Breast epithelium (tissue), 4 donors: ENCODE measurements at regions not wholly inside any gene's neighbourhood (a gene's known extent, or its start where the extent isn't known, plus 50 kb on each side); places are given as distances from the start of the nearest gene placed in this dataset.

ENCODE experiments used
- DNase-seq, 2 donors: peaks; one replicate each; pipeline ENCODE4 v3.0.0-alpha.2; 2019; ENCODE audit warnings: low spot score in 2 of 2
- H3K27ac ChIP-seq, 2 donors: fragments of 200-600 bp; sonication (generic) in 1 of 2; one replicate each; pipeline ENCODE4 v1.5.1; 2016 to 2019; ENCODE audit warnings: mild to moderate bottlenecking in 1 of 2
- H3K27me3 ChIP-seq, 2 donors: fragments of 200-600 bp; sonication (generic) in 1 of 2; one replicate each; pipeline versions ENCODE4 v1.5.1 to v1.6.0; 2017 to 2019; ENCODE audit warnings: control low read depth in 1 of 2, mild to moderate bottlenecking in 1 of 2
- H3K36me3 ChIP-seq: fragments of 200-600 bp; one replicate; pipeline ENCODE4 v1.5.1; 2019
- H3K4me1 ChIP-seq, 2 donors: fragments of 200-600 bp; sonication (generic); one replicate each; pipeline ENCODE4 v1.5.1; 2016 to 2019; ENCODE audit warnings: control low read depth in 1 of 2
- H3K4me3 ChIP-seq, 3 donors: fragments of 200-600 bp; sonication (generic); 1 replicate in 2 of 3; 2 replicates in 1 of 3; pipeline ENCODE4 v1.5.1; 2016 to 2019; ENCODE audit warnings: mild to moderate bottlenecking in 3 of 3, moderate library complexity in 2 of 3
- H3K9me3 ChIP-seq, 2 donors: fragments of 200-600 bp; sonication (generic) in 1 of 2; one replicate each; pipeline ENCODE4 v1.5.1; 2016 to 2019; ENCODE audit warnings: control low read depth in 1 of 2
- CTCF ChIP-seq, 3 donors: fragments of 450-650 bp; IDR thresholded peaks; one replicate each; pipeline ENCODE4 v1.5.1; 2016 to 2017; ENCODE audit warnings: antibody characterized with exemption in 3 of 3, mild to moderate bottlenecking in 3 of 3, moderate library complexity in 3 of 3
- POLR2A ChIP-seq: fragments of 450-650 bp; IDR thresholded peaks from one replicate; pipeline ENCODE4 v1.6.1; 2016; ENCODE audit warnings: antibody characterized with exemption, mild to moderate bottlenecking, moderate library complexity
- POLR2AphosphoS5 ChIP-seq, 3 donors: sonication (generic); formaldehyde crosslinking; IDR thresholded peaks; one replicate each; pipeline ENCODE4 v1.6.1; 2017; ENCODE audit warnings: antibody characterized with exemption in 3 of 3
- intact Hi-C: fragments of 100-400 bp; cut with DNase I; formaldehyde crosslinking; loops from one replicate; pipeline ENCODE4 v1.15.1; 2023; ENCODE audit warnings: low total_unique reads

GRCh38 chr10:110405380-110405779, 92.3 kb upstream of the DUSP5 start:
- no peak for DNase-seq
- Histone ChIP-seq H3K36me3 (no peaks in the 10 kb centered on the region), H3K4me1 (no peaks in the 10 kb centered on the region), H3K4me3 (no peak overlapping the region), H3K27me3 (no peaks in the 10 kb centered on the region), H3K27ac (no peak overlapping the region), H3K9me3 (no peaks in the 10 kb centered on the region)
- intact Hi-C loops: no loop called here
- no peak for TF ChIP-seq CTCF (IDR thresholded peaks at IDR 0.05)
- TF ChIP-seq POLR2AphosphoS5 (IDR thresholded peaks at IDR 0.05): no peak
- no peak for TF ChIP-seq POLR2A

- Histone ChIP-seq H3K4me3 (no peak overlapping the region), H3K27me3 (no peaks in the 10 kb centered on the region), H3K4me1 (no peaks in the 10 kb centered on the region), H3K9me3 (no peaks in the 10 kb centered on the region), H3K36me3 (no peaks in the 10 kb centered on the region), H3K27ac (peak overlapping the region; percentile 43 to 72)
- intact Hi-C loops: no loop called here
- no peak for DNase-seq
- no peak for TF ChIP-seq POLR2AphosphoS5 (IDR thresholded peaks at IDR 0.05)
- TF ChIP-seq POLR2A: no peak
- no peak for TF ChIP-seq CTCF (IDR thresholded peaks at IDR 0.05)
Observed at GRCh38 chr10:110407301-110408170, 90.2 kb upstream of the DUSP5 start.

- H3K27ac ChIP-seq: peak overlapping the region; percentile 43 to 72
- no peak for TF ChIP-seq POLR2AphosphoS5 (IDR thresholded peaks at IDR 0.05)
- TF ChIP-seq POLR2A: no peak
- no peak for TF ChIP-seq CTCF (IDR thresholded peaks at IDR 0.05)
Observed at GRCh38 chr10:110408203-110408871, 89.4 kb upstream of the DUSP5 start.

GRCh38 chr10:110408943-110409342, 88.8 kb upstream of the DUSP5 start:
- Histone ChIP-seq H3K36me3 (no peaks in the 10 kb centered on the region), H3K9me3 (no peaks in the 10 kb centered on the region), H3K4me3 (no peak overlapping the region), H3K27ac (peak overlapping the region in 1 of 2 donors; percentile 43), H3K27me3 (no peaks in the 10 kb centered on the region), H3K4me1 (no peaks in the 10 kb centered on the region)
- intact Hi-C loops: no loop called here
- no peak for DNase-seq
- no peak for TF ChIP-seq POLR2A
- TF ChIP-seq CTCF (IDR thresholded peaks at IDR 0.05): no peak
- no peak for TF ChIP-seq POLR2AphosphoS5 (IDR thresholded peaks at IDR 0.05)

More at GRCh38 chr10:110408203-110408871, 89.4 kb upstream of the DUSP5 start:
- Histone ChIP-seq H3K4me3 (no peak overlapping the region), H3K9me3 (no peaks in the 10 kb centered on the region), H3K4me1 (no peaks in the 10 kb centered on the region), H3K36me3 (no peaks in the 10 kb centered on the region), H3K27me3 (no peaks in the 10 kb centered on the region)
- intact Hi-C loops: no loop called here
- DNase-seq: peak; percentile 47 to 72

DNA sequence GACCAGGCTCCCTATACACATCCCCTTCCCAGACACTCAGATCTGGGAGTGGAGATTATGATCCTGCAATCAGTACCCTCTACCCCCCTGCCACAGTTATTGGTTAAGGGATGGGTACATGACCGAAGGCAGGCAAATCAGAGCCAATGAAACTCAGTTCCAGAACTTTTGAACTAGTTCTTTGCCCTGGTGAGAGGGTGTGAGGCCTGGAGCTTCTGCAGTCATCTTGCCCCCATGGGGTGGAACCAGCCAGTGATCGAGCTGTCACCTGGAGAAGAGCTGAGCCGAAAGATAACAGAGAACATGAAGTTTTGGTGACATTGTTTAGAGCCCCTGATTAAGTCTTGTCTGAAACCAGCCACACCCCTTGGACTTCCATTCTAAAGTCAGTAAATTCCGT, 88.2 kb upstream of the DUSP5 start:
- Histone ChIP-seq H3K27ac (peak overlapping the region; percentile 9 to 43), H3K4me3 (no peak overlapping the region), H3K9me3 (no peaks in the 10 kb centered on the region), H3K36me3 (no peaks in the 10 kb centered on the region), H3K4me1 (no peaks in the 10 kb centered on the region), H3K27me3 (no peaks in the 10 kb centered on the region)
- DNase-seq: no peak
- no peak for TF ChIP-seq CTCF (IDR thresholded peaks at IDR 0.05)
- TF ChIP-seq POLR2AphosphoS5 (IDR thresholded peaks at IDR 0.05): no peak
- TF ChIP-seq POLR2A: no peak
- intact Hi-C loops: no loop called here
